GM12878 (cell line): ENCODE measurements at regions not wholly inside any gene's neighbourhood (a gene's known extent, or its start where the extent isn't known, plus 50 kb on each side); places are given as distances from the start of the nearest gene placed in this dataset.

ENCODE experiments used
- ATAC-seq: fragments of 200-7000 bp; cut with Tn5 transposase; 3 replicates; pipeline ENCODE4 v1.9.1; 2020; ENCODE audit warnings: mild to moderate bottlenecking, moderate library complexity
- BruUV-seq: library from RNA; stranded (reverse); fragments of 400-500 nt; replicated peaks from 2 replicates; lab custom pipeline; 2021; lab: Mats Ljungman, UMichigan
- CTCF ChIA-PET: fragments of 300-600 bp; sonication (Branson Sonifier 250); formaldehyde crosslinking; extraction: SDS; loops from one replicate; lab custom pipeline; 2021; ENCODE audit warnings: inconsistent platforms; lab: Yijun Ruan, JAX
- POLR2A ChIA-PET: fragments of 350-600 bp; formaldehyde crosslinking; extraction: SDS; loops from one replicate; lab custom pipeline; 2021; ENCODE audit warnings: inconsistent platforms; lab: Charles Lee
- RAD21 ChIA-PET: fragments of 300-600 bp; sonication (Branson Sonifier 250); formaldehyde crosslinking; loops from one replicate; lab custom pipeline; 2023; ENCODE audit warnings: antibody characterized with exemption; ENCODE audit not compliant: unreplicated experiment; lab: Charles Lee
- SMC1A ChIA-PET: fragments of 300-600 bp; sonication (Branson Sonifier 250); formaldehyde crosslinking; loops from one replicate; lab custom pipeline; 2023; ENCODE audit not compliant: unreplicated experiment, uncharacterized antibody; lab: Charles Lee
- DNase-seq: peaks from one replicate; pipeline ENCODE4 v3.0.0-alpha.2; 2011; ENCODE audit warnings: low read depth, low spot score
- FAIRE-seq: peaks from 3 replicates; lab custom pipeline; 2011; peaks lifted over from hg19 to GRCh38; lab: Jason Lieb, UNC
- H2AFZ ChIP-seq: 2 replicates; pipeline ENCODE4 v1.6.0; 2011; ENCODE audit warnings: low read depth, low read length, control low read depth; ENCODE audit not compliant: control insufficient read depth
- H3K27ac ChIP-seq: 2 replicates; pipeline ENCODE4 v1.5.1; 2011; ENCODE audit warnings: control low read depth; ENCODE audit not compliant: control insufficient read depth, insufficient read depth
- H3K27me3 ChIP-seq, 2 experiments: replicated peaks in 1 of 2; 2 replicates each; pipeline versions ENCODE4 v1.6.0 to v1.6.1; 2011; ENCODE audit warnings: low read length in 1 of 2; ENCODE audit not compliant: control insufficient read depth in 2 of 2, insufficient read depth in 2 of 2
- H3K36me3 ChIP-seq, 2 experiments: 2 replicates each; pipeline ENCODE4 v1.5.1; 2011; ENCODE audit warnings: low read length in 1 of 2; ENCODE audit not compliant: control insufficient read depth in 2 of 2, insufficient read depth in 2 of 2
- H3K4me1 ChIP-seq: 2 replicates; pipeline ENCODE4 v1.6.1; 2011; ENCODE audit warnings: mild to moderate bottlenecking, low read length, moderate library complexity, mixed read lengths; ENCODE audit not compliant: control insufficient read depth, insufficient read depth
- H3K4me2 ChIP-seq: 2 replicates; pipeline ENCODE4 v1.6.0; 2011; ENCODE audit warnings: control low read depth; ENCODE audit not compliant: control insufficient read depth, insufficient read depth
- H3K4me3 ChIP-seq: fragments of 200-600 bp; sonication (generic); 2 replicates; pipeline ENCODE4 v1.5.1; 2016
- H3K79me2 ChIP-seq: 2 replicates; pipeline ENCODE4 v1.6.0; 2011; ENCODE audit warnings: low read length; ENCODE audit not compliant: control insufficient read depth, insufficient read depth
- H3K9ac ChIP-seq: 2 replicates; pipeline ENCODE4 v1.8.0; 2011; ENCODE audit warnings: low read length, control low read depth, mixed read lengths; ENCODE audit not compliant: control insufficient read depth, insufficient read depth
- H3K9me3 ChIP-seq: replicated peaks from 3 replicates; pipeline ENCODE4 v1.5.1; 2011; ENCODE audit warnings: mild to moderate bottlenecking, low read length; ENCODE audit not compliant: control insufficient read depth, insufficient read depth
- H4K20me1 ChIP-seq: 2 replicates; pipeline ENCODE4 v1.6.0; 2011; ENCODE audit not compliant: control insufficient read depth, insufficient read depth
- FOXM1 ChIP-seq: IDR thresholded peaks from 2 replicates; pipeline ENCODE4 v1.6.1; 2012; ENCODE audit warnings: low read depth, mild to moderate bottlenecking, inconsistent platforms, low read length, moderate library complexity
- KDM1A ChIP-seq: fragments of 200-600 bp; sonication (generic); IDR thresholded peaks from 2 replicates; pipeline ENCODE4 v1.6.1; 2016; ENCODE audit warnings: borderline replicate concordance
- MYC ChIP-seq: IDR thresholded peaks from 2 replicates; pipeline ENCODE4 v1.6.1; 2011; ENCODE audit warnings: mild to moderate bottlenecking, low read length, moderate library complexity, inconsistent platforms; ENCODE audit not compliant: insufficient read depth, insufficient replicate concordance, insufficient read length, severe bottlenecking
- PBX3 ChIP-seq: IDR thresholded peaks from 2 replicates; pipeline ENCODE4 v1.6.1; 2011; ENCODE audit warnings: mild to moderate bottlenecking, low read depth, low read length, moderate library complexity; ENCODE audit not compliant: insufficient replicate concordance
- RBBP5 ChIP-seq: fragments of 200-600 bp; sonication (generic); conservative IDR thresholded peaks from 2 replicates; pipeline ENCODE4 v1.6.1; 2016
- STAT3 ChIP-seq: IDR thresholded peaks from 2 replicates; pipeline ENCODE4 v1.6.1; 2011; ENCODE audit warnings: low read depth, low read length, improper control_type of control experiment
- SUZ12 ChIP-seq: fragments of 200-600 bp; sonication (generic); IDR thresholded peaks from one replicate; pipeline ENCODE4 v1.6.1; 2018; ENCODE audit warnings: antibody characterized with exemption, mild to moderate bottlenecking; ENCODE audit not compliant: unreplicated experiment
- TAF1 ChIP-seq: IDR thresholded peaks from 2 replicates; pipeline ENCODE4 v1.6.1; 2011; ENCODE audit warnings: mild to moderate bottlenecking, low read depth, low read length, borderline replicate concordance
- USF2 ChIP-seq: IDR thresholded peaks from 2 replicates; pipeline ENCODE4 v1.6.1; 2011; ENCODE audit warnings: low read depth, low read length, improper control_type of control experiment, borderline replicate concordance
- ZNF207 ChIP-seq: fragments of 450-650 bp; IDR thresholded peaks from 2 replicates; pipeline ENCODE4 v1.6.1; 2014; ENCODE audit warnings: antibody characterized with exemption, mild to moderate bottlenecking, borderline replicate concordance
- WGBS: methylation state at CpG from one replicate; pipeline ENCODE4 v1.1.6; 2016; ENCODE audit warnings: low lambda C conversion rate; ENCODE audit not compliant: insufficient replicate concordance, insufficient coverage; ENCODE audit errors: missing lambda C conversion rate; 5-methylcytosine and 5-hydroxymethylcytosine counted together
- in situ Hi-C: fragments of 300-500 bp; cut with MboI; formaldehyde crosslinking; loops from 9 replicates; pipeline ENCODE4 v1.14.3; 2018; ENCODE audit warnings: mixed read lengths
- intact Hi-C: fragments of 100-400 bp; cut with micrococcal nuclease; formaldehyde crosslinking; loops from one replicate; pipeline ENCODE4 v1.14.2; 2022; ENCODE audit not compliant: unreplicated experiment

GRCh38 chr12:58314610-58315009 lies 373.2 kb downstream of the ATP23 start:
- no peak for FAIRE-seq
- Histone ChIP-seq H3K4me3 (no peak overlapping the region), H3K79me2 (no peaks in the 10 kb centered on the region), H3K9me3 (no peaks in the 10 kb centered on the region), H2AFZ (no peak overlapping the region), H3K36me3 (no peaks in the 10 kb centered on the region)
- SMC1A ChIA-PET, result no interaction called here
- POLR2A ChIA-PET, result no interaction called here
- CTCF ChIA-PET, result no interaction called here
- no peak for DNase-seq
- 35% methylated on average over 5 of the region's 5 CpGs for WGBS
- intact Hi-C loops, result no loop called here
- RAD21 ChIA-PET, result no interaction called here
- no peak for TF ChIP-seq MYC
- TF ChIP-seq RBBP5, result no peak
- no peak for TF ChIP-seq USF2
- TF ChIP-seq PBX3, result no peak
- no peak for TF ChIP-seq KDM1A
- TF ChIP-seq ZNF207, result no peak
- TF ChIP-seq TAF1, result no peak
- no peak for TF ChIP-seq SUZ12
- TF ChIP-seq STAT3, result no peak
- no peak for TF ChIP-seq FOXM1
- TF ChIP-seq, all 136 proteins: peak for 0
- no peaks in the 10 kb centered on the region for H3K4me1 ChIP-seq
- no TSS peak for BruUV-seq
- H3K27me3 ChIP-seq, result no peaks in the 10 kb centered on the region
- H3K9ac ChIP-seq, result no peak overlapping the region
- in situ Hi-C loops, result loop anchor here (25.0 kb wide), 1 partner anchor 102 kb away; no protein-coding TSS in a partner anchor
- H3K4me2 ChIP-seq, result no peak overlapping the region
- no peak for ATAC-seq
- H3K27ac ChIP-seq, result no peak overlapping the region
- no peaks in the 10 kb centered on the region for H4K20me1 ChIP-seq
